ENCODE measurements at regions not wholly inside any gene's neighbourhood (a gene's known extent, or its start where the extent isn't known, plus 50 kb on each side); places are given as distances from the start of the nearest gene placed in this dataset.

DNA sequence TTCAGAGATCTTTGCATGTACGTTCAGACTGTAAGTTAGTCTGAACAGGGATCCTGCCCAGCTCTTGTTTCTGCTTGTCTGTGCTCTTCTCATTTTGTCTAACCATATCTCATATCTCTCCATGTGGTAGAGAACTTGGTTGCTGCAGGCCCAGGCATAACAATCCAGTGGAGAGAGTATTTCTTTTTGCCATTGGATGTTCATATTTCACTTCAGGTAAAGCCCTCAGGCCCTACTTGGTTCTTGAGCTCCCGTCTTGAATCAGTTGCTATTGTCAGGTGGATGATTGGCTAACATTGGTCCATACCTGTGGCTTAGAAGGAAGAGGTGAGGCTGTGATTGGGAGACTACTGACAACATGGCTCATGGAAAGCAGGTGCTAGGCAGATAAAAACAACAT lies 357.7 kb upstream of the FLRT2 start:
- TF ChIP-seq, protein P1, sequence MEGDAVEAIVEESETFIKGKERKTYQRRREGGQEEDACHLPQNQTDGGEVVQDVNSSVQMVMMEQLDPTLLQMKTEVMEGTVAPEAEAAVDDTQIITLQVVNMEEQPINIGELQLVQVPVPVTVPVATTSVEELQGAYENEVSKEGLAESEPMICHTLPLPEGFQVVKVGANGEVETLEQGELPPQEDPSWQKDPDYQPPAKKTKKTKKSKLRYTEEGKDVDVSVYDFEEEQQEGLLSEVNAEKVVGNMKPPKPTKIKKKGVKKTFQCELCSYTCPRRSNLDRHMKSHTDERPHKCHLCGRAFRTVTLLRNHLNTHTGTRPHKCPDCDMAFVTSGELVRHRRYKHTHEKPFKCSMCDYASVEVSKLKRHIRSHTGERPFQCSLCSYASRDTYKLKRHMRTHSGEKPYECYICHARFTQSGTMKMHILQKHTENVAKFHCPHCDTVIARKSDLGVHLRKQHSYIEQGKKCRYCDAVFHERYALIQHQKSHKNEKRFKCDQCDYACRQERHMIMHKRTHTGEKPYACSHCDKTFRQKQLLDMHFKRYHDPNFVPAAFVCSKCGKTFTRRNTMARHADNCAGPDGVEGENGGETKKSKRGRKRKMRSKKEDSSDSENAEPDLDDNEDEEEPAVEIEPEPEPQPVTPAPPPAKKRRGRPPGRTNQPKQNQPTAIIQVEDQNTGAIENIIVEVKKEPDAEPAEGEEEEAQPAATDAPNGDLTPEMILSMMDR (IDR thresholded peaks at IDR 0.05) = no peak
- no peak for TF ChIP-seq POLR2A (IDR thresholded peaks at IDR 0.05)

Data from upper lobe of left lung (tissue), 4 donors.